ENCODE measurements at regions not wholly inside any gene's neighbourhood (a gene's known extent, or its start where the extent isn't known, plus 50 kb on each side); places are given as distances from the start of the nearest gene placed in this dataset.

DNA sequence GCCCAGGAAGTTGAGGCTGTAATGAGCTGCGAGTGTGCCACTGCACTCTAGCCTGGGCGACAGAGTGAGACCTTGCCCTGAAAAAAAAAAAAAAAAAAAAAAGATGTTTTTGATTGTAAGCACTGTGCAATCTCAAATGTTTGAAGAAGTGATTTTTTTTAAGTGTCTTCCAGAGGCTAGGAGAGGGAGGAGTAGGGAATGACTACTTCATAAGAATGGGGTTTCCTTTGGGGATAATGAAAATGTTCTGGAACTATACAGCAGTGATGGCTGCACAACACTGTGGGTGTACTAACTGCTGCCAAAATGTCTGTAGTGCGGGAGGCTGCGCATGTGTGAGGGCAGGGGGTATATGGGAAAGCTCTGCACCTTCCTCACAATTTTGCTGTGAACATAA lies 83.7 kb downstream of the MCFD2 start:
- dilution Hi-C loops (cut with MboI; ENCODE audit: extremely low pct_ligation_motif_present, low sequenced_read_pairs) = no loop called here
- H2AFZ ChIP-seq (ENCODE audit: low read depth, low read length) = no peak overlapping the region
- H3K4me2 ChIP-seq (ENCODE audit: insufficient read depth, low read length) = no peak overlapping the region
- ChIA-PET POLR2A (no interaction called here), CTCF (interaction anchor here (1.0 to 2.5 kb wide), 3 partner anchors 9 to 26 kb away, joined by 3 to 7 read pairs (median 3); no protein-coding TSS in a partner anchor)
- no peaks in the 10 kb centered on the region for H3K9me1 ChIP-seq (replicated peaks; ENCODE audit: control insufficient read depth, extremely low read depth, insufficient read depth, low read length)
- no peak overlapping the region for H3K4me3 ChIP-seq (replicated peaks in 1 of 3; ENCODE audit: insufficient read depth in 1 of 3, low read depth in 1 of 3, low read length in 3 of 3)
- intact Hi-C loops (cut with micrococcal nuclease) = no loop called here
- no peaks in the 10 kb centered on the region for H3K9me3 ChIP-seq (replicated peaks; ENCODE audit: control insufficient read depth, insufficient read depth, low read length)
- no peaks in the 10 kb centered on the region for H3K79me2 ChIP-seq (ENCODE audit: control insufficient read depth, insufficient read depth, low read length)
- H4K20me1 ChIP-seq (replicated peaks; ENCODE audit: control insufficient read depth, extremely low read depth, insufficient read depth, low read length) = no peaks in the 10 kb centered on the region
- no peak overlapping the region for H3K27ac ChIP-seq (ENCODE audit: insufficient read depth, low read depth, low read length)
- H3K4me1 ChIP-seq (ENCODE audit: control insufficient read depth, extremely low read depth, insufficient read depth, low read length) = no peaks in the 10 kb centered on the region
- BruUV-seq (replicated peaks) = no TSS peak
- H3K9ac ChIP-seq (replicated peaks; ENCODE audit: extremely low read depth, insufficient read depth, low read length) = no peak overlapping the region
- no peaks in the 10 kb centered on the region for H3K36me3 ChIP-seq (ENCODE audit: control insufficient read depth in 2 of 2, extremely low read depth in 1 of 2, insufficient read depth in 2 of 2, low read length in 2 of 2)
- no peaks in the 10 kb centered on the region for H3K27me3 ChIP-seq (ENCODE audit: control insufficient read depth in 2 of 2, insufficient read depth in 2 of 2, low read length in 2 of 2)
- FAIRE-seq = no peak
- TF ChIP-seq POLR2AphosphoS5 (IDR thresholded peaks at IDR 0.05; ENCODE audit: insufficient read depth, low read depth, low read length) (no peak), GATA2 (IDR thresholded peaks at IDR 0.05; ENCODE audit: insufficient read depth, insufficient read length, low read depth, low read length) (no peak), JUN (IDR thresholded peaks at IDR 0.05; ENCODE audit: borderline replicate concordance, insufficient read depth, insufficient read length, low read depth) (no peak), EZH2 (IDR thresholded peaks at IDR 0.05; ENCODE audit: borderline replicate concordance, low read depth, low read length, severe bottlenecking) (no peak), FOS (IDR thresholded peaks at IDR 0.05; ENCODE audit: borderline replicate concordance, insufficient read depth, low read length) (no peak), MYC (IDR thresholded peaks at IDR 0.05; ENCODE audit: low read depth, low read length) (no peak), POLR2A (IDR thresholded peaks at IDR 0.05; ENCODE audit: low read depth, low read length) (no peak)
- TF ChIP-seq, protein P1, sequence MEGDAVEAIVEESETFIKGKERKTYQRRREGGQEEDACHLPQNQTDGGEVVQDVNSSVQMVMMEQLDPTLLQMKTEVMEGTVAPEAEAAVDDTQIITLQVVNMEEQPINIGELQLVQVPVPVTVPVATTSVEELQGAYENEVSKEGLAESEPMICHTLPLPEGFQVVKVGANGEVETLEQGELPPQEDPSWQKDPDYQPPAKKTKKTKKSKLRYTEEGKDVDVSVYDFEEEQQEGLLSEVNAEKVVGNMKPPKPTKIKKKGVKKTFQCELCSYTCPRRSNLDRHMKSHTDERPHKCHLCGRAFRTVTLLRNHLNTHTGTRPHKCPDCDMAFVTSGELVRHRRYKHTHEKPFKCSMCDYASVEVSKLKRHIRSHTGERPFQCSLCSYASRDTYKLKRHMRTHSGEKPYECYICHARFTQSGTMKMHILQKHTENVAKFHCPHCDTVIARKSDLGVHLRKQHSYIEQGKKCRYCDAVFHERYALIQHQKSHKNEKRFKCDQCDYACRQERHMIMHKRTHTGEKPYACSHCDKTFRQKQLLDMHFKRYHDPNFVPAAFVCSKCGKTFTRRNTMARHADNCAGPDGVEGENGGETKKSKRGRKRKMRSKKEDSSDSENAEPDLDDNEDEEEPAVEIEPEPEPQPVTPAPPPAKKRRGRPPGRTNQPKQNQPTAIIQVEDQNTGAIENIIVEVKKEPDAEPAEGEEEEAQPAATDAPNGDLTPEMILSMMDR (IDR thresholded peaks at IDR 0.05; ENCODE audit: extremely low read depth in 1 of 2, insufficient read depth in 1 of 2, low read depth in 1 of 2, low read length in 2 of 2) = no peak
- TF ChIP-seq, protein P2, sequence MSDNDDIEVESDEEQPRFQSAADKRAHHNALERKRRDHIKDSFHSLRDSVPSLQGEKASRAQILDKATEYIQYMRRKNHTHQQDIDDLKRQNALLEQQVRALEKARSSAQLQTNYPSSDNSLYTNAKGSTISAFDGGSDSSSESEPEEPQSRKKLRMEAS (IDR thresholded peaks at IDR 0.05; ENCODE audit: insufficient read depth, insufficient read length) = no peak
- no peak for DNase-seq (ENCODE audit: low read depth, low spot score)
